ENCODE measurements at regions not wholly inside any gene's neighbourhood (a gene's known extent, or its start where the extent isn't known, plus 50 kb on each side); places are given as distances from the start of the nearest gene placed in this dataset.
"Not testable (repeated sequence)": the region's sequence is repeated elsewhere in the genome, so short reads cannot be mapped to it uniquely, and the experiment has no call there.

GRCh38 chr11:97912629-97913028 lies 1108.1 kb upstream of the CNTN5 start:
- no peak for TF ChIP-seq TP53 (CRISPR knock-in tag; IDR thresholded peaks at IDR 0.05)
- no peak for TF ChIP-seq RFX5 (IDR thresholded peaks at IDR 0.05)
- TF ChIP-seq KDM1A (IDR thresholded peaks at IDR 0.05; ENCODE audit: low read depth) = no peak
- TF ChIP-seq BCL3 (IDR thresholded peaks at IDR 0.05) = no peak
- no peak for TF ChIP-seq HOXB5 (CRISPR knock-in tag; IDR thresholded peaks at IDR 0.05)
- no peak for TF ChIP-seq RARB (CRISPR knock-in tag; IDR thresholded peaks at IDR 0.05)
- no peak for TF ChIP-seq SREBF2 (IDR thresholded peaks at IDR 0.05)
- TF ChIP-seq BHLHE40 (IDR thresholded peaks at IDR 0.05; ENCODE audit: low read depth, low read length) = no peak
- no peak for TF ChIP-seq MAX (IDR thresholded peaks at IDR 0.05)
- TF ChIP-seq EP300 (IDR thresholded peaks at IDR 0.05) = no peak
- TF ChIP-seq CBX2 (IDR thresholded peaks at IDR 0.05; ENCODE audit: borderline replicate concordance, low read depth) = no peak
- no peak for TF ChIP-seq HOXA7 (CRISPR knock-in tag; IDR thresholded peaks at IDR 0.05)
- TF ChIP-seq HDAC2 (IDR thresholded peaks at IDR 0.05) = no peak
- TF ChIP-seq CTCF (IDR thresholded peaks at IDR 0.05) = no peak
- no peak for TF ChIP-seq RCOR1 (IDR thresholded peaks at IDR 0.05; ENCODE audit: low read depth, low read length)
- no peak for TF ChIP-seq ZFP36 (IDR thresholded peaks at IDR 0.05; ENCODE audit: borderline replicate concordance, partially characterized antibody)
- H3K27ac ChIP-seq = no peak overlapping the region
- DNase-seq (ENCODE audit: low read depth in 1 of 2, low spot score in 1 of 2) = no peak
- no peaks in the 10 kb centered on the region for H3K9me3 ChIP-seq
- ChIA-PET POLR2A (no interaction called here), CTCF (no interaction called here)
- 19% methylated on average over 3 of the region's 3 CpGs for WGBS (ENCODE audit: missing lambda C conversion rate)
- FAIRE-seq = no peak
- H3K4me2 ChIP-seq = no peak overlapping the region
- H3K4me1 ChIP-seq = no peaks in the 10 kb centered on the region
- ATAC-seq = no peak
- H3K4me3 ChIP-seq = no peak overlapping the region

- FAIRE-seq; H3K27ac ChIP-seq; H3K4me3 ChIP-seq; H3K4me1 ChIP-seq; CTCF ChIA-PET; DNase-seq (ENCODE audit: low read depth in 1 of 2, low spot score in 1 of 2); ATAC-seq; POLR2A ChIA-PET; H3K9me3 ChIP-seq; H3K4me2 ChIP-seq: not testable (repeated sequence)
- WGBS (ENCODE audit: missing lambda C conversion rate) = 46% methylated on average over 7 of the region's 10 CpGs
Observed at GRCh38 chr11:97922933-97923332, 1097.8 kb upstream of the CNTN5 start.

GRCh38 chr11:97934572-97935208 lies 1086.1 kb upstream of the CNTN5 start:
- Histone ChIP-seq H3K27ac (no peak overlapping the region), H3K4me3 (no peak overlapping the region), H3K4me2 (no peak overlapping the region), H3K4me1 (no peaks in the 10 kb centered on the region), H3K9me3 (no peaks in the 10 kb centered on the region)
- ATAC-seq = no peak
- no peak for TF ChIP-seq CBX2 (IDR thresholded peaks at IDR 0.05; ENCODE audit: borderline replicate concordance, low read depth)
- no peak for TF ChIP-seq POLR2A (IDR thresholded peaks at IDR 0.05; ENCODE audit: low read length)
- no peak for TF ChIP-seq ELK1 (IDR thresholded peaks at IDR 0.05; ENCODE audit: low read depth, low read length)
- no peak for TF ChIP-seq RFX5 (IDR thresholded peaks at IDR 0.05)
- no peak for TF ChIP-seq NR3C1 (IDR thresholded peaks at IDR 0.05)
- no peak for TF ChIP-seq SREBF2 (IDR thresholded peaks at IDR 0.05)
- 6% methylated on average over 5 of the region's 5 CpGs for WGBS (ENCODE audit: missing lambda C conversion rate)
- DNase-seq (ENCODE audit: low read depth in 1 of 2, low spot score in 1 of 2) = no peak
- ChIA-PET POLR2A (no interaction called here), CTCF (no interaction called here)
- no peak for FAIRE-seq

All from A549 (cell line).